MM.1S (cell line): ENCODE measurements at regions not wholly inside any gene's neighbourhood (a gene's known extent, or its start where the extent isn't known, plus 50 kb on each side); places are given as distances from the start of the nearest gene placed in this dataset.

Source experiments
- DNase-seq: peaks from one replicate; pipeline ENCODE4 v3.0.0-alpha.2; 2015
- H2AFZ ChIP-seq: fragments of 300-600 bp; sonication (generic); 2 replicates; pipeline ENCODE4 v1.6.0; 2016; ENCODE audit warnings: antibody characterized with exemption, low read length
- H3F3A ChIP-seq: fragments of 300-600 bp; sonication (generic); 2 replicates; pipeline ENCODE4 v1.6.1; 2016; ENCODE audit warnings: mild to moderate bottlenecking, antibody characterized with exemption, low read length, moderate library complexity, mixed read lengths; ENCODE audit not compliant: insufficient read depth
- H3K27ac ChIP-seq: fragments of 300-600 bp; sonication (generic); 2 replicates; pipeline ENCODE4 v1.5.1; 2016; ENCODE audit warnings: mild to moderate bottlenecking, low read length
- H3K27me3 ChIP-seq: fragments of 300-600 bp; sonication (generic); replicated peaks from 2 replicates; pipeline ENCODE4 v1.6.0; 2016; ENCODE audit warnings: low read length; ENCODE audit not compliant: insufficient read depth
- H3K36me3 ChIP-seq: fragments of 300-600 bp; sonication (generic); replicated peaks from 2 replicates; pipeline ENCODE4 v1.6.1; 2016; ENCODE audit warnings: mild to moderate bottlenecking, low read length, mixed read lengths; ENCODE audit not compliant: insufficient read depth
- H3K4me1 ChIP-seq: fragments of 300-600 bp; sonication (generic); 2 replicates; pipeline ENCODE4 v1.6.1; 2016; ENCODE audit warnings: low read length, mixed read lengths
- H3K4me2 ChIP-seq: fragments of 300-600 bp; sonication (generic); 2 replicates; pipeline ENCODE4 v1.6.0; 2016; ENCODE audit warnings: low read depth, low read length
- H3K4me3 ChIP-seq: fragments of 300-600 bp; sonication (generic); 2 replicates; pipeline ENCODE4 v1.5.1; 2016; ENCODE audit warnings: low read length, mixed read lengths
- H3K79me2 ChIP-seq: fragments of 300-600 bp; sonication (generic); 2 replicates; pipeline ENCODE4 v1.6.1; 2016; ENCODE audit warnings: mixed run types, low read length, mixed read lengths
- H3K9ac ChIP-seq: fragments of 300-600 bp; sonication (generic); 2 replicates; pipeline ENCODE4 v1.6.1; 2016; ENCODE audit warnings: low read length, mixed read lengths
- H3K9me2 ChIP-seq: fragments of 300-600 bp; sonication (generic); replicated peaks from 2 replicates; pipeline ENCODE4 v1.6.1; 2016; ENCODE audit warnings: mild to moderate bottlenecking, low read length, mixed read lengths; ENCODE audit not compliant: insufficient read depth
- H3K9me3 ChIP-seq: fragments of 300-600 bp; sonication (generic); replicated peaks from 2 replicates; pipeline ENCODE4 v1.6.1; 2016; ENCODE audit warnings: mild to moderate bottlenecking, low read length, mixed read lengths; ENCODE audit not compliant: insufficient read depth
- H4K20me1 ChIP-seq: fragments of 300-600 bp; sonication (generic); 2 replicates; pipeline ENCODE4 v1.6.1; 2016; ENCODE audit warnings: mild to moderate bottlenecking, low read length, moderate library complexity, mixed read lengths; ENCODE audit not compliant: insufficient read depth
- EZH2 ChIP-seq: fragments of 300-600 bp; sonication (generic); optimal IDR thresholded peaks from 2 replicates; pipeline ENCODE3; 2017; ENCODE audit warnings: low read depth, mild to moderate bottlenecking, antibody characterized with exemption, low read length, mixed read lengths
- EZH2phosphoT487 ChIP-seq: fragments of 300-600 bp; sonication (generic); IDR thresholded peaks from 2 replicates; pipeline ENCODE4 v1.6.1; 2018; ENCODE audit warnings: antibody characterized with exemption, low read length
- TF ChIP-seq, protein P1 (sequence below): fragments of 300-600 bp; sonication (generic); IDR thresholded peaks from 2 replicates; pipeline ENCODE4 v1.5.1; 2016; ENCODE audit warnings: antibody characterized with exemption, low read length, mixed read lengths

GRCh38 chr3:107289354-107289753, 87.9 kb upstream of the CCDC54 start:
- Histone ChIP-seq H3K9ac (no peak overlapping the region), H3K27ac (no peak overlapping the region), H2AFZ (no peak overlapping the region), H3K4me3 (no peak overlapping the region), H3K36me3 (no peaks in the 10 kb centered on the region), H3K9me3 (no peaks in the 10 kb centered on the region), H3K9me2 (no peaks in the 10 kb centered on the region), H3K4me1 (no peaks in the 10 kb centered on the region), H4K20me1 (no peaks in the 10 kb centered on the region), H3K4me2 (no peak overlapping the region), H3F3A (no peaks in the 10 kb centered on the region), H3K27me3 (no peaks in the 10 kb centered on the region), H3K79me2 (no peaks in the 10 kb centered on the region)
- no peak for TF ChIP-seq EZH2
- no peak for TF ChIP-seq EZH2phosphoT487
- TF ChIP-seq, protein P1, sequence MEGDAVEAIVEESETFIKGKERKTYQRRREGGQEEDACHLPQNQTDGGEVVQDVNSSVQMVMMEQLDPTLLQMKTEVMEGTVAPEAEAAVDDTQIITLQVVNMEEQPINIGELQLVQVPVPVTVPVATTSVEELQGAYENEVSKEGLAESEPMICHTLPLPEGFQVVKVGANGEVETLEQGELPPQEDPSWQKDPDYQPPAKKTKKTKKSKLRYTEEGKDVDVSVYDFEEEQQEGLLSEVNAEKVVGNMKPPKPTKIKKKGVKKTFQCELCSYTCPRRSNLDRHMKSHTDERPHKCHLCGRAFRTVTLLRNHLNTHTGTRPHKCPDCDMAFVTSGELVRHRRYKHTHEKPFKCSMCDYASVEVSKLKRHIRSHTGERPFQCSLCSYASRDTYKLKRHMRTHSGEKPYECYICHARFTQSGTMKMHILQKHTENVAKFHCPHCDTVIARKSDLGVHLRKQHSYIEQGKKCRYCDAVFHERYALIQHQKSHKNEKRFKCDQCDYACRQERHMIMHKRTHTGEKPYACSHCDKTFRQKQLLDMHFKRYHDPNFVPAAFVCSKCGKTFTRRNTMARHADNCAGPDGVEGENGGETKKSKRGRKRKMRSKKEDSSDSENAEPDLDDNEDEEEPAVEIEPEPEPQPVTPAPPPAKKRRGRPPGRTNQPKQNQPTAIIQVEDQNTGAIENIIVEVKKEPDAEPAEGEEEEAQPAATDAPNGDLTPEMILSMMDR, result no peak
- no peak for DNase-seq

DNA sequence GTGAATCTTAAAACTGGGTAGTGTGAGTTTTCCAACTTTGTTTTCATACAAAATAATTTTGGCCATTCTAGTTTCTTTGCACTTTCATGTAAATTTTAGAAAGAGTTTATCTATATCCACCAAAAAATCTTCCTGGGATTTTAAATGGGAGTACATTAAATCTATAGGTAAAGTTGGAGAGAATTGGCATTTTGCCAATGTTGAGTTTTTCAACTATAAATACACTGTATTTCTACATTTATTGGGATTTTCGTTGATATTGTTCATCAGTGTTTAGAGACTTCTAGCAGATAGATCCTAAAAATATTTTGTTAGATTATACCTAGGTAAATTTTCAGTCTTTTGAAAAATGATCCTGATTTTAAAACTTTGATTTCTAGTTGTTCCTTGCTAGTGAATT, 83.1 kb upstream of the CCDC54 start:
- no peaks in the 10 kb centered on the region for H3K9me2 ChIP-seq
- H3K36me3 ChIP-seq, result no peaks in the 10 kb centered on the region
- H2AFZ ChIP-seq, result no peak overlapping the region
- no peak overlapping the region for H3K27ac ChIP-seq
- no peak for DNase-seq
- no peaks in the 10 kb centered on the region for H3K27me3 ChIP-seq
- no peak overlapping the region for H3K4me2 ChIP-seq
- H3K9me3 ChIP-seq, result no peaks in the 10 kb centered on the region
- TF ChIP-seq EZH2 (no peak), EZH2phosphoT487 (no peak)
- TF ChIP-seq, protein P1, result no peak
- H3K9ac ChIP-seq, result no peak overlapping the region
- H4K20me1 ChIP-seq, result no peaks in the 10 kb centered on the region
- H3F3A ChIP-seq, result no peaks in the 10 kb centered on the region
- H3K4me1 ChIP-seq, result no peaks in the 10 kb centered on the region
- no peaks in the 10 kb centered on the region for H3K79me2 ChIP-seq
- H3K4me3 ChIP-seq, result no peak overlapping the region

- no peak overlapping the region for H2AFZ ChIP-seq
- TF ChIP-seq, protein P1, result no peak
- no peak for TF ChIP-seq EZH2phosphoT487
- TF ChIP-seq EZH2, result no peak
- no peaks in the 10 kb centered on the region for H4K20me1 ChIP-seq
- H3K9me3 ChIP-seq, result no peaks in the 10 kb centered on the region
- H3K9me2 ChIP-seq, result no peaks in the 10 kb centered on the region
- no peak overlapping the region for H3K9ac ChIP-seq
- no peak for DNase-seq
- H3K27me3 ChIP-seq, result no peaks in the 10 kb centered on the region
- H3K27ac ChIP-seq, result no peak overlapping the region
- no peak overlapping the region for H3K4me2 ChIP-seq
- no peaks in the 10 kb centered on the region for H3K36me3 ChIP-seq
- no peak overlapping the region for H3K4me3 ChIP-seq
- no peaks in the 10 kb centered on the region for H3F3A ChIP-seq
- no peaks in the 10 kb centered on the region for H3K79me2 ChIP-seq
- no peaks in the 10 kb centered on the region for H3K4me1 ChIP-seq
Observed at GRCh38 chr3:107297597-107297996, 79.6 kb upstream of the CCDC54 start.
